Inferior parietal cortex (tissue), 1 donor: ENCODE measurements at regions not wholly inside any gene's neighbourhood (a gene's known extent, or its start where the extent isn't known, plus 50 kb on each side); places are given as distances from the start of the nearest gene placed in this dataset.

Experiments
- DNase-seq: peaks from one replicate; pipeline ENCODE4 v3.0.0-alpha.2; 2016; ENCODE audit errors: extremely low spot score

DNA sequence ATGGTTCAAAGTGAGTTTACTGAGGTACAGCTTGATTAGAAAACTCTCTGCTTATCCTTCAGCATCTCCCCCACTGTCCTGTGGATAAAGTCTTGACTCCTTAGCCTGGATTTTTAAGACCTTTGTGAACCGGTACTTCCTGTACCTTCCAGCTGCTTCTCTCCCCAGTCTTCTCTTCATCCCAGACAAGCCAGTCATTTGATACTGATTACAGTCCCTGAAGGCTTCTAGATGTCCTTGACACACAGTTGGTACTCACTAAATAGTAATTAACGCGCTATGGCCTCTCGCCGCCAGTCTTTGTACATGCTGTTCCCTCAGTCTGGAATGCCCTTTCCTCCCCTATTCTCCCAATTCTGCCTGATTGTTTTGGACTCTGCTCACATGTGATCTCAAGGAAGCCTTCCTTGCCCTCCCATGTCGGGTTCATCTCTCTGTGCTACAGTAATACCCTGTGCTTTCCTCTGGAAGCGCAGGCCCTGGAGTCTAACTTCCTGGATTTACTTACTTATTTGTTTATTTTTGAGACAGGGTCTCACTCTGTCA, 50.6 kb upstream of the PTGR2 start:
- DNase-seq = no peak

DNA sequence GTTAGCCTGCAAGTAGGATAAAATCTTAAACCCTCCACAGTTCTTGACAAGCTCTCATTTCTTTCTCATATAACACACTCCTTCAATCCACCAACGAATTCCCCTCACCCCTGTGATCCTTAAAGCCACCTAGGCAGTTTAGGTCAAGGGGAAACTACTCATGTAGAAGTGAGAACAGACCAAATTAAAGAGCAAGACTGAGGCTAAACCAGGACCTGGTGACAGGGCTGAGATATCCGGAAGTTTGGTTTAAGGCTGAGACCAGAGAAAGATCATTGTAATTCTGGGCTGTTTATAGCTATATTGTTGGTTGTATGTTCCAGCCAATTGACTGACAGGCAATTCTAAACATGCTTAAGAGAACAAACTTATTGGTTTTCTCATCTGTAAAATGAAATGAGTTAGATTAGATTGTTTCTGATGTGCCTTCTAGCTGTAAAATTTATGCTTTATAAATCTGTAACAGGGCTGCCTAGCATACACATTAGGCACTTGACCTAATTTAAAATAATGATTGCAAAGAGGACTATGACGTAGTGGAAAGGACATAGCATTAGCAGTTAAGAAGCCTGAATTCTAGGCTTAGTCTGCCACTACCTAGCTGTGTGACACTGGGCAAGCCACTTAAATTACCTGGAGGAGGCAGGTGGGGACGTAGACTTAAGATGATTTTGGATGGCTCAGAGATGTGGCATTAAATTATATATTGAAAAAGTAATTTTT, 53.9 kb upstream of the PTGR2 start:
- DNase-seq = no peak

DNA sequence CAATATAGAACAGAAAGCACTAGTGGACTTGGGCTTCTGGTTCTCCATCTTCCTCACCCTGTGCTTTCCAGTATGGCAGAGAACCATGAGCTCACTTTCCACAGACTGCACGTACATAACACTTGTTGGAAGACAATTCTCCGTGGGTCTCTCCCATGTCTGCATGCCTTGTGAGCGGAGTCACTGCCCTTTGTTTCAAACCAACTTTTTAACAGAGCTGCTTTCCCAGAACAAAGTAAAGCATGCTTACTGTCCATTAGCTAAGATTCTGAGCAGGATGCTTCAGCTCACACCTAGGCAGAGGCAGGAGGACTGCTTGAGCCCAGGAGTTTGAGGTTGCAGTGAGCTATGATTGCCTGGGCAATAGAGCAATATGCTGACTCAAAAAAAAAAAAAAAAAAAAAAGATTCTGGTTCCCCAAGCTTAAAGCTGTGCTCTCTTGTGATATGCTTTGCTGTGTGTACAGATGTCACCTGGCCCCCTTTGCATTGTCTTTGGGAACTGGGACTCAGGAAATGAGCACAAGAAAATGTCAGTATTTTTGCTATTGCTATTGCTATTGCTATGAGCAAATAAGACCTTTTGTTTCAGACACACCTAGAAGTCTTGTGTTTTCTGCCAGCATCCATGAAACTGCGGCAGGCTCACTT, 54.6 kb upstream of the PTGR2 start:
- no peak for DNase-seq

DNA sequence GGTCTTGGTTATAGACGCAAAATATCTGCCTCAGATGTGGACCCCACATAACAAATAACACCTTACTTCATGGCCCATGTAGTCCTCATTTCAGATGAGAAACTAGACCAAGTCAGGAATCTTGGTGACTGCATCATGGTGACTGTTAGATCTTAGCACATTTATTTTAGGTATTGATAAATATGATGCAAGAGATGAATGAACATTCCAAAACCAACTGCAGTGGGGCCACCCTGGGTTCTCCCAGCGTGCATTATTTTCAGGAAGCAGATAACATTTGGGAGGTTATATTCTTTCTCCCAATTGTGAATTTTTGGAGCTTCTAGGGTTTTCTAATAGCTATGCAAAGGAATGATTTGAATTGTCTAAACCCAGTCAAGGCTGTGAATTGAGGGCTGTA, 55.2 kb upstream of the PTGR2 start:
- DNase-seq = no peak

DNA sequence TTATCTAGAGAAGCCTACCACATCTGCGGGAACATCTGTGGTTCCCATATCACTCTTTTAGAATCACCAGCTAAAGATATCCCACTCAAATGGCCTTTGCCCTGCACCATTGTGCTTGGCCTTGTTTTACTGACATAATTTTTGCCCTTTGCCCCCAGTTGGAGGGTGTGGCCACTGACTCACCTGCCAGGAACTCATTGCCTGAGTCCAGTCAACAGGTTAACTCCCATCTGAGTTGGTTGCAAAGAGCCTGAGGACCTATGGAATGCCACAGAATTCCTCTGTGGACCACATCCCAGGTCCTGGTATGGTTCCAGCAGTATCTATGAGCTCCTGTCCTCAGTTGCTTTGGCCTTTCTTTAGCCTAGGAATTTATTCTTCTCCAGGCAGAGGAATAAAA, 55.7 kb upstream of the PTGR2 start:
- no peak for DNase-seq

- DNase-seq = no peak
These were observed 56.2 kb upstream of the PTGR2 start for GRCh38 chr14:73795466-73795865.

DNA sequence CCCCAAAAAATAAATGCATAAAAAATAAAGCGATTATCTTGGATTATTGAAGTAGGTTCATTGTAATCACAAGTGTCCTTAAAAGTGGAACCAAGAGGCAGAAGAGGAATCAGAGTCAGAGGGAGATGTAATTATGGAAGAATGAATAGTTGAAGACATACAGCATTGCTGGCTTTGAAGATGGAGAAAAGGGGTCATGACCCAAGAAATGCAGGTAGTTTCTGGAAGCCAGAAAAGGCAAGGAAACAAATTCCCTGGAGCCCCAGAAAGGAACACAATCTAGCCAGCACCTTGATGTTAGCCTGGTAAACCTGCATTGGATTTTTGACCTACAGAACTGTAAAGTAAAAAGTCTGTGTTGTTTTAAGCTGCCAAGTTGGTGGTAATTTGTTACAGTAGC, 57.5 kb upstream of the PTGR2 start:
- DNase-seq = no peak

- no peak for DNase-seq
These were observed 59.1 kb upstream of the PTGR2 start for GRCh38 chr14:73792481-73792880.

- DNase-seq = peak; percentile 78
These were observed 61.5 kb upstream of the PTGR2 start for GRCh38 chr14:73789989-73790581.

DNA sequence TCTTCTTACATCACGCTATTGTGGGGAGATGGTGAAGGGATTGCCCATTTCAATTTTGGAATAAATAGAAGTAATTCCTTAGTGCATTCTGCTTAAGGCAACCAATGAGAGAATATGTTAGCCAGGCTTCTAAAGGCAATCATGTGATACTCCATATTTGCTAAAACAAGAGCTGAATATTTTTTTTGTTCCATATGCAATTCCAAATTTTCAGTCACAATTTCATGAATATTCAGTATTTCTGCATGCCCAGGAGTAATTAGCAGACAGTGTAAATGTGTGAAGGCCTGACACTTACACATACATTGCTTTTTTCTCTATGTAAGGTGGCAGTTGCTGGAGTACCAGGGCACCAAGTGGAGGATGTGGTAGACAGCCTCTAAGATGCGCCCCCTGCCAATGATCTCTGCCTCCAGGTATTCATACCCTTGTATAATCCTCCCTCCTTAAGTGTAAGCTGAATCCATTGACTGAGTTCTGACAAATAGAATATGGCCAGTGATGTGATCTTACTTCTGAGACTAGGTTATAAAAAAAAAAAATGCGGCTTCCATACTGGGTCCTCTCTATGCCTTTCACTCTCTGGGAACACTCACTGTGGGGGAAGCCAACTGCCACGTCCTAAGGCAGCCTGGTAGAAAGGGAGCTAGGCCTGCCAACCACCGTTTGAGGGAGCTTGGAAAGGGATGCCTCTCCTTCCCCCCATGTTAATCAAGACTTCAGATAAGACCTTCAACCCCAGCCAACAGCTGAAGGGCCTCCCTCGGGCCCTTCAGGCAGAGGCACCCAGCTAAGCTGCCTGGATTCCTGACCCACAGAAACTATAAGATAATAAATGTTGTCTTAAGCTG, 62.7 kb upstream of the PTGR2 start:
- DNase-seq = no peak

- DNase-seq = no peak
These were observed 63.4 kb upstream of the PTGR2 start for GRCh38 chr14:73788317-73788598.

- DNase-seq = no peak
These were observed 63.9 kb upstream of the PTGR2 start for GRCh38 chr14:73787486-73788316.

GRCh38 chr14:73786636-73787485, 64.8 kb upstream of the PTGR2 start:
- no peak for DNase-seq

- peak; percentile 62 for DNase-seq
These were observed 65.6 kb upstream of the PTGR2 start for GRCh38 chr14:73785834-73786635.

GRCh38 chr14:73785336-73785833, 66.2 kb upstream of the PTGR2 start:
- no peak for DNase-seq

GRCh38 chr14:73784988-73785313, 66.7 kb upstream of the PTGR2 start:
- no peak for DNase-seq

GRCh38 chr14:73784181-73784987, 67.2 kb upstream of the PTGR2 start:
- DNase-seq = no peak

DNA sequence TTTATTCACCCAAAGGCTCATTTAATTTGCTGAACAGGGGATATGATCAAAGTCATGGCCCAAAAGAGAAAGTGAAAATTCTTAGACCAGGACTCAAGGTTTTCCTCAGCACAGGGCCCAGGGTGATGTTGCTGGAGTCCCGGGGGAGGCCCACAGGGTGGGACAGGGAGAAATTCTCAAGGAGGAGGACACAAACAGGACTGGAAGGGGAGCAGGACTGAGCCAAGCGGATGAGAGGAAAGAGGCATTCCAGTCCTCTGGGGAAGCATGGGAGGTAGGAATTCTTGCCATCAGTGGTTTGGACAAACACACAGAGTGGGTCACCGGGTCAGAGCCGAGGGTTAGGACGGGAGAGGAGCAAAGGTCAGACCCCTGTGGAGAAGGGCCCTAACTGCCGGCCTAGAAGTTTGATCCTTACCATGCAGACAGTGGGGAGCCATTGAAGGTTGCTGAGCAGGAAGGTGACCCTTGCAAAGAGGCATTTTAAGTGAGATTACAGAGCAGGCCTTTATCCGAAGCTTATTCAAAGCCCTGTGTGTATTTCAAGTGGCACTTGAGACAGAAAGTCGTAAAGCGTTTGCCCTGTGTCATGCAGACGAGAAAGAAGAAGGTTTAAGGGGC, 68.4 kb upstream of the PTGR2 start:
- no peak for DNase-seq
